HG02798 (cell line): ENCODE measurements at regions not wholly inside any gene's neighbourhood (a gene's known extent, or its start where the extent isn't known, plus 50 kb on each side); places are given as distances from the start of the nearest gene placed in this dataset.

Source experiments
- ATAC-seq: cut with Tn5 transposase; IDR thresholded peaks from one replicate; pipeline ENCODE4 v1.9.1; 2021; ENCODE audit warnings: mild to moderate bottlenecking; ENCODE audit not compliant: unreplicated experiment, poor library complexity

DNA sequence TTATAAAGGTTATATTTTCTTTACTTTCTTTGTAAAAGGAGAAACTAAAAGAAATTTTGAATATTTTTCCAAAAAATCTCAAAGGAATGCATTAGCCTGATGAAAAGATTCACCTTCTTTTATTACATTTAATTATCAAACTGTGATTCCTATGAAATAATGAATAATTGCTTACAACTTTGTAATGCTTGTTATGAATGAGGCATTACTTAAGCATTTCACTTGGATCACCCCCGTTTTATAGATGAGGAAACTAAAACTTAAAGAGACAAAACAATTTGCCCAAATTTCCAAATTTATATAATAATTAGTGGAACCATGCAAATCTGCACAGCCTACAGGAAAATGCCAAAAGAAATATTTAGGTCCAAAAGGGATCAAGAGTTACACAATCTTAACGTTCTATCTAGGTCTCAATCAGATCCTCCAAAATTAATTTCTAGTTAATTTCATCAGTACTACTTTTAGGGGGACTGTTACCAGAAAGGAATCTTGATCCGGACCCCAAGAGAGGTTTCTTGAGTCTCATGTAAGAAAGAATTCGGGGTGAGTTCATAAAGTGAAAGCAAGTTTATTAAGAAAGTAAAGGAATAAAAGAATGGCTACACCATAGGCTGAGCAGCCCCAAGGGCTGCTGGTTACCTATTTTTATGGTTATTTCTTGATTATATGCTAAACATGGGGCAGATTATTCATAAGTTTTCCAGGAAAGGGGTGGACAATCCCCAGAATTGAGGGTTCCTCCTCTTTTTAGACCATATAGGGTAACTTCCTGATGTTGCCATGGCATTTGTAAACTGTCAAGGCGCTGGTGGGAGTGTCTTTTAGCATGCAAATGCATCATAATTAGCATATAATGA is 288.0 kb downstream of the ADGB start:
- no peak for ATAC-seq

DNA sequence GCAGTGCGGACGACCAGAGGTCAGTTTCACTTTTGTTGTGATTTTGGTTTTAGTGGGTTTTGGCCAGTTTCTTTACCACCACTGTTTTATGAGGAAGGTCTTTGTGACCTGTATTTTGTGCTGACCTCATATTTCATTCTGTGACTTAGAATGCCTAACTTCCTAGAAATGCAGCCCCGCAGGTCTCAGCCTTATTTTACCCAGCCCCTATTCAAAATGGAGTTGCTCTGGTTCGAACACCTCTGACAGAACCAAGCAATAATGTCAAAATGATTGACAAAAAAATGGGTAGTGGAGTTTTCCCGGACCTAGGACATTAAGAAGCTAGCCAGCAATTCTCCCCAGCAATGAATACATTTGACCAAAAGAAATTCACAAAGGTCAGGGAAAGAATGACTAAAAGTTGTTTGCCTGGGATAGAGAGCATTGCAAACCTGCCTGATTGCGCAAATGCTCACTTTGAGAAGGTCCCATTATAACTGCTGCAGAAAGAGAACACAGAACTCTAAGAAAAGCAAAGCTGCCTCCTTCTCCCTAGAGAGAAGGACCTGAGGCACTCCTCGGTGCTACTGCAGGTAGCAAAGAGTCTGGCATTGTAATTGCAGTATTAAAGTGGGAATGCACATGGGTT is 288.8 kb downstream of the ADGB start:
- no peak for ATAC-seq

DNA sequence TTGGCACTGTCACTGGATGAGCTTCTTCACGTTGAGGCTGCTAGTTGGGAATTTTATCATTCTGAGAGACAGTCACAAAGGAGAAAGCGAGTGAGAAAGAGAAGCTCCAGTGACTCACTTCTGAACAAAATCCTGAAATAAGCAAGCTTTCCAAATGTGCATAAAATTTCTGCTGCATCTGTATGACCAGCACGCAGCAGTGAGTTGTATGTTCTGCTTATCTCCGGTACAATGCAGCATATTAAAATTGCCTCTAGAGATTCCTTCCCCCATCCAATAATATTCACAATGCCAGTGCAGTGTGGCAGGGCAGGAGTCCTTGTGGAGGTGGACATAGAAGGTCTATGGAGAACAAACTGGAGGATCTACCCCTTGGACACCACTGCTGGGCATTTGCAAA is 290.5 kb downstream of the ADGB start:
- no peak for ATAC-seq

DNA sequence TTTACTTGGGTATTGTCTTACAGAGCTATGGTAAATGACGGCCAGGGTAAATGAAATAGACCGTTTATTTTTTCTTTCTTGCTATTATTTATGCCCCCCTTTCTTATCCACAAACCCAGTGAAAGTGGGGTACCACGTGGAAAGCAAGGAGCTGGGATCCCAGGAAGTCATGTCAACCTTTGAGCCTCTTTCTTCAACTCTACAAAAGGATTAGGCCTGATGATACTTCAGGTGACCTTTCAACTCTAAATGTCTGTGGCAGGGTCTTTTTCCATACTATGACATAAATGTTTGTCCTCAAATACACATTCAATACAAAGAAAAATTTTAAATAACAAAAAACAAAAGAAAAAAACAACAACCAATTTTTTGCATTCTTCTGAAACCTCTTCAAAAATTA is 291.4 kb downstream of the ADGB start:
- ATAC-seq, result no peak

DNA sequence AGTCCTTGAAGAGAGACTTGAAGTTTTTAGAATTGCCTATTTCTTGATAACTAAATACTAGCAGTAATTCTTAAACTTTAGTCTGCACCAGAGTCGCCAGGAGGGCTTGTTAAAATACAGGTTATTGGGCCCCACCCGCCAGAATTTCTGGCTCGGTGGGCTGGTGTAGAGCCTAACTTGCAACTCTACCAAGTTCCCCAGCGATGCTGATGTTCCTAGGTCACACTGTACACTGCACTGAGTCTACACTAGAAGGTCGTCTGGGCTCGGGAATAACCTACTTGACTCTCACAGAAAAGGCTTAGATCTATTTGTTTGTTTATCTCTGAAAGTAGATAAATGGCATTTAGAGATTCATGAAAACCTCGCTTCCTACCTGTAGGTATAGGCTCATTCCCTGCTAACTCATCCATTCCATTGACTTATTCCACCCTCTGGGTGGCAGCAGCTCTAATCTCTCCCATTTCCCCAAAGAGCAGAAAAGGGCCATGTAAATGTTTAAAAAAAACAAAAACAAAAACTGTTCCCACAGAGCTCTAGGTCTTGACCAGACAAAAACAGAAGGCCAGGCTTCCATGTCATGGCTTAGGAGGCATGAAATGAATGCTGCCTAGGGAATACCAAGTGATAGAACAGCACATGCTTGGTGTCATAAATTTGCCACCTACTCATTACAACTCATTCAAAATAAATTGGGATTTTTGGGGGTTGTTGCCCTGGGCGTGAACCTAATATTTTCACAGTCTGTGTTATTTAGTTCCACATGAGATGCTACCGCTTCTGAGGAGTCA is 292.1 kb downstream of the ADGB start:
- ATAC-seq, result no peak

DNA sequence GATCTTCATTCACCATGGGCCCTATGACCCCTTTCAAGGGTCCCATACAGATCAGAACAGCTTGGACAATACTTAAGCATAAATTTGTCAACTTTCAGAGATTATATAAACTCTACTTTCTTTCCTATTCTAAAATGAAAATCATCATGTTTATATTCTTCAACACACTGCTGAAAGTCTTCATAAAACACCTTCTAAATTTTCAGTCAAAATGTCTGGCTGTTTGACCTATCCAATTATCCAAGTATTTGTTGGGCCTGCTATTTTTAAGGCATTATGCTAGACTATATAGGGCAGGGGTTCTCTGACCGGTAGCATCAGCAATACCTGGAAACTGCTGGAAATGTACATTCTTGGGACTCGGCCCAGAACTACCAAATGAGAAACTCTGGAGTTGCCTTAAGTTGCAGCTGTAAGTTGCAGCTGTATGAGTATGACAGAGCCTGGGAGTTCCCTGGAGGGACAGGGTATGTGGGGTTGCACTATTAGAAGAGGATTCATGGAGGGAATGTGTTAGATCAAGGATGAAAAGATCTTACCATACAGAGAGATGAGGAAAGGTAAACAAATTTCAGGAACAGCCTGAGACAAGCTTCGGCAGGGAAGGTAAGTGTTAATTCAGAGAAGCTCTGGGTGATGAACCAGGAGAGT is 293.0 kb downstream of the ADGB start:
- ATAC-seq, result no peak

DNA sequence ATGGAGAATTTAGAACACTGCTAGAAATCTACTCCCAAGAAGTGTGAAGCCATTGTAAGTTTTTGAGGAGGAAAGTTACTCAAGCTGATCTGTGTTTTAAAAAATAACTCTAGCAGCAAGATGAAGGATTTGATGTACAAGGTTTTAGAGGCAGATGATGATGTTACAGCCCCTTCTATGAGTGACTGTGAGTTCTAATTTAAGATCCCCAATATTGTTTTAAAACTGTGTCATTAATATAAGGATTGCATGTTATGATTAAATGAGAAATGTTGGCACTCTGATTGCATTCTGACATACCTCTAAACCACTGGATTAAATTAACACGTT is 293.5 kb downstream of the ADGB start:
- no peak for ATAC-seq

DNA sequence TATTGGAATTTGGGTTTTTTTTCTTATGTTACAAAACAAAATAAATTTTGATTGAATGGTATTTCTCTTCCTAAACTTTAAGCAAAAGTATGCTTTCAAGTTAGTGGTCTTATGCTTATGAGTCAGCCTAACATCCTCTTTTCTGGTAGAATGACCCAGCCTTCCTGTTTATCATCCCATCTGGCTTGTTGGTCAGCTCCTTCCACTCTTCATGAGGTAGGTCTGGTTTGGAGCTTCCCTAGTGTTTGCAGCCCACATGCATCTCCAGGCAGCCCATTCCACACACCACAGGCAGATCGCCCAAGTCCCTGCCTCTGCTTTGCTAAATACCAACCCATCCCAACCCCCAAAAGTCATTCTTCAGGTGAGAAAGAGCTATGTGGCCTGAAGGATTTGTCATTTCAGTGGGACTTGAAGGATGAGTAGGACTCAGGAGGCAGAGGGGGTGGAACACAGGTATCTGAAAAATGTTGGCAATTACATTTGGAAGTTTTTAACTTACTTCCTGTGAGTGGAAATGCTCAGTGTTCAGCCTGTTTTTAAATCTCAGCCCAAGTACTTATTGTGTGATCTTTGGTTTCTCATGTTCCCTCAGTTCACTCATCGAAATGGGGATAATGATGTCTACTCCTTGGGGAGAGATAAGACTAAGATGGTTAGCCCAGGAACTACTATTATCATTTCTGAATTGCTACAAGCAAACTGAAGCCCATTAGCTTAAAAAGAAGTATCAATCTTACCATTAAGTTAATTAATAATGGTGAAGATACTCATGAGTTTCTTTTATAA is 294.0 kb downstream of the ADGB start:
- ATAC-seq, result no peak

DNA sequence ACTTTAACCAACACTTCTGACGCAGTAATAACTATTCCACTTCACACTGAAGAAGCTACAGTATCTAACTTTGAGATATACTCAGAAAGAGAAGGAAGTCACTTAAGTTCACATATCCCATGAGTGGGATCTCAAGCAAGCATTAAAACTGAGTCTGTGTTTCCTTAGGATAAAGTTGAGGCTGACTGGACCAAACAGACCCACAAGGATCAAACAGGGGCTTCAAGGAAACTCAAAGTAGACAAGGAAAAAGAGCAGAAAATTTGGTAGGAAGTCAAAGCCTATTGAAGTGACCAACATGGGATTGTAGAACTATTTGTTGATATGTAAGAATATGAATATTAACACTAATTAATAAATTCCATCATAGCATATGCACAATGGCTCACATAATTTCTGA is 294.9 kb downstream of the ADGB start:
- ATAC-seq, result no peak

DNA sequence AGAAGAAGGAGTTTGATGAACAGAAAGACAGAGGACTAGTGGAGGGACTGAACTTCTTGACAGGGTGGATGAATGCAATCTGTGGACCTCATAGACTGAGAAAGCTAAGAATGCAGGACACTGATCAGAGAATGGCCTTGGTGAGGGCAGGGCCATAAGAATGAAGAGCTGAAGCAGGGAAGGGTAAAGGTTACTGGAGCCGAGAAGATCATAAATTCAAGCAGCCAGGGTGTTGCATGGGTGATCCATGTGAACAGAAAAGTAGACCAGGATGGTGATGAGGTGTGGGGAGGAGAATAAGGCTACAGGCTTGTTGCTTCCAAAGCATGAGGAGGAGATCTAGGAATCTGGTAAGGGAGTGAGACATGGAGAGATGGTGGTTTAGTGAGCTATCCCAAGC is 295.9 kb downstream of the ADGB start:
- no peak for ATAC-seq

DNA sequence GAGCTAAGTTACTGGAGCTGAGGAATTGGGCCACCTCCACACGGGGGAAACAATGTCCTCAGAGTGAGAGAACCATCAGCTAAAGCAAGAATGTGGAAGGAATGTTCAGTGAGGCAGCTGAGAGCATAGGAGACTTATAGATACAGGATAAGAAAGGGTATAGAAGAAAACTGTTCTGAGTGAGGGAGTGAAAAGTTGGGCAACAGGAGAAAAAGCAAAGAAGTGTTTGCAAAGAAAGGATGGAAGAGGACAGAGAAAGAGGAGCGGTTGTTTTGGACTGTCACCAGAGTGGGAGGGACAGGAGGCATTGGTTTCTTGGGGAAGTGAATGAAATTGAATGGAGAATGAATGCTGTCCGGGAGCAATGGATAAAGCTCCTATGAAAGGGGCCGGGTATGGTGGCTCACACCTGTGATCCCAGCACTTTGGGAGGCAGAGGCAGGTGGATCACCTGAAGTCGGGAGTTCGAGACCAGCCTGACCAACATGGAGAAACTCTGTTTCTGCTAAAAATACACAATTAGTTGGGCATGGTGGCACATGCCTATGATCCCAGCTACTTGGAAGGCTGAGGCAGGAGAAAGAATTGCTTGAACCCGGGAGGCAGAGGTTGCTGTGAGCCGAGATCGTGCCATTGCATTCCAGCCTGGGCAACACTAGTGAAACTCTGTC is 296.5 kb downstream of the ADGB start:
- ATAC-seq, result no peak

DNA sequence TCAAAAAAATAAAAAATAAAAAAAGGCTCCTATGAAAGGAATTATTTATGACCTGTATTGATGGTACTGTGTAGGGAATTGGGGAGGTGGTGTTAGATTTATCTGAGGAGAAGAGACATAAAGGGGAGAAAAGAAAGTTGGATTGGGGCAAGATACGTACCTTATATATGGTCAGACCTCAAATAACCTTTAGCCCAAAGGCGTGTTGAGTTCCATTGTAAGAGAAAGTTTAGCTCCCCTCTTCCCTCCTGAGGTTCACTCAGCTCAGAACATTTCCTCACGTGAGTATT is 296.9 kb downstream of the ADGB start:
- ATAC-seq, result no peak

DNA sequence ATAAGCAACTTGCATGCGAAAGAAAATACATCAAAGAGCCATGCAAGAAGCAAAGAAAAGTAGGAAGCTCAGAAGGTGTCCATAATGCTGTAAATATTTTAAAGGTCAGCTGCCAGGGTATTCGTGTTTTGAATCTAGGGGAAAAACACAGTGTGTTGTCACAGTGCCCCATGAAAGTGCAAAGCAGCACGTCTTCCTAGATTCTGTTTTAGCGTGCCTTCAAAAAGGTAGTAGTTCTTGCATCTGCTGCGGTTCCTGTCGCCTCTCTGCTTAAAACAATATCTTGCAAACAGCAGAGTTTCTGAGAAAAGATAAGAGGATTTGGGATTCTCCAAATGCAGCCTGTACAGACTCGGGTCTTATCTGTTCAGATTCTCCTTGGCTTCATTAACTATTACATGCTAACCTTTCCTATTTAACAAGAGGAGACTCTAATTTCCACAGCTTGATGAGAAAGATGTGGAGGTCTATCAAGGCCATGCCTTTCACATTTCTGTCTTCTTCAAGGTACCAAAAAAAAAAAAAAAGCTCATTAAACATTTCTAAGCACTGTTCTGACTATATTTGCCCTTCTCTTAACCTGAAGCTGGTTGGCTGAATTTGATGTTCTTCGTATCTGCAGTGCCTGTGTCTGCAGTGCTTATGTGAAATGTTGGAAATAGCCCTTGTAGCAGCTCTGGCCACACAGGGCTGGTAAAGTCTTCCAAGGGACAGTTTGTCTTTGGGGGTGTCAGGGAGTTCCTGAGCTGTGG is 297.5 kb downstream of the ADGB start:
- no peak for ATAC-seq

DNA sequence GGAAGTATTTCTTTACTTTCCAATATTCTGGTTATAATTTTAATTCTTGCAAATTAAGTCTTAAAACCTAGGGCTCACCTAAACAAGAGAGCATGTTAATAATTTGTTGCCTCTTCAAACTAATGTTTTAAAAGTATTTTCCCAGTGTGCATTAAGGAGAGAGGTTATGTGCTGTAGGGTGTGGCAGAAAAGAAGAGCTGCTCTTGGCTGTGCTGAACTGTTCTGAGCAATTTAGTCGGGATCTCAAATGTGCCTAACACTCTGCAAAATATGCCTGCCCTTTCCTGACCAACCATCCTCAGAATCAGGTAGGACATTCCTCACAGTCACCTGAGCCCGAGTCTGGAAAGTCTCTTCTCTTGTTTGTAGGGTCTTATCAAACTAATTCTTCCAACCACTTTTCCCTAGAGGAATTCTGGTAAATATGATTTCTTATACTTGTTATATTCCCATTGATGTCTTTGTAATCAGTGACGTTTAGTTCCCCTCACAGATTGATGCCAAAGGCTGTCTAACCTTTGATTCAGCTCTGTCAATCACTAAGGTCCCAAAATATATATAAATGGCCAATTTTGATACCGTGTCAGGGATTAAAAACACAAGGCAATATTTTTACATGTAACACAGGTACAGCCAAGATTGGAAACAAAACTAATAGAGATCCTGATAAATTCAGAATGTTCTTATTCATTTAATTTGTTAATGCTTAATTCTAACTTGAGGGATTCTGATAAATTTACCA is 298.4 kb downstream of the ADGB start:
- no peak for ATAC-seq

DNA sequence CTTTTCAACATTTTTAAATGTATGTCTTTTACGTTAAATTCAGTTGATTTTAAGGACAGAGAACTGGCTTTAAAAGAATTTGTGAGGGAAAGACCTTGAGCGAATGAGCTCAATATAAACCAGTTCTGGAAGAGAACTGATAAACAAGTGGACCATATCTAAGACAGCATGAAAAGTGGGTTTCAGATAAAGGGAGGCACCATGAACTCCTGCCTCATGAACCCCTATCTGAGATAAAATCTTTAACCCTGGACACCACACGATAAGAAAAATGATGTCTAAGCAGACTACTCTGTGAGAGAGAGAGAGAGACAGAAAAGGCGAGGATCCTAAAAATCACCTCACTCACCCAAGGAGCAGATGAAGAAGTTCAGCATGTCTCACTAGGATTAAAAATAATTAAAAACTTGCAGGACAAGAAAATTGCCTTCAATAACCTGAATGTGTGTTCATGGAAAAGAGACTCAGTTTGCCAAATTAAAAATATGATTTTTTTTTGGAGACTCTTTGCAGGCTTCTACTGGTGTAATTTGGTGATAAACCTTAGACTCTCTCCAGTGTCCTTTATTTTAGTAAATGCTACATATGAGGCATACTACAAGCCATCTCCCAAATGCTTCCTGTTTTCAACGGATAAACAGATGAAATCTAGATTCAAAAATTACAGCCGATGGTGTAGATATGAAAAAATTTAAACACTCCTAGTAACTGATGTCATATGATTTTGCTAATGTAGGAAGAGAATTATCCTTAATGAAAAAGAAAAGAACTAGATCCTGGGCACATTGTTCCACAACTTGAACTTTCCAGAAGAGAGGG is 299.5 kb downstream of the ADGB start:
- no peak for ATAC-seq

DNA sequence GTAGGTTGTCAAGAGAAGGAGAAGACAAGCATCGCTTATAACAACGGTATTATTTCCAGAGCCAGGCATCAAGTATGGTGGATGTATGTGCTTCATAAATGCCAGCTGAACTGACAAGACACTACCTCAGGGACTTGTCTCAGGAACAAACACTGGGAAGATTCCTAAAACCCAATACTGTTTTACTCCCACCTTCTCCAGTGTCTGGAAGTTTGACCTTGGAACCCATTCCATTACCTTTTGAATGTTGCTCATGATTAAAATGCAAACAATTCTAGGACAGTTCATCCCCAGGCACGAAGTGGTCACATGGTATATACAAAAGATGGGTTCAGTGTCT is 300.1 kb downstream of the ADGB start:
- no peak for ATAC-seq

DNA sequence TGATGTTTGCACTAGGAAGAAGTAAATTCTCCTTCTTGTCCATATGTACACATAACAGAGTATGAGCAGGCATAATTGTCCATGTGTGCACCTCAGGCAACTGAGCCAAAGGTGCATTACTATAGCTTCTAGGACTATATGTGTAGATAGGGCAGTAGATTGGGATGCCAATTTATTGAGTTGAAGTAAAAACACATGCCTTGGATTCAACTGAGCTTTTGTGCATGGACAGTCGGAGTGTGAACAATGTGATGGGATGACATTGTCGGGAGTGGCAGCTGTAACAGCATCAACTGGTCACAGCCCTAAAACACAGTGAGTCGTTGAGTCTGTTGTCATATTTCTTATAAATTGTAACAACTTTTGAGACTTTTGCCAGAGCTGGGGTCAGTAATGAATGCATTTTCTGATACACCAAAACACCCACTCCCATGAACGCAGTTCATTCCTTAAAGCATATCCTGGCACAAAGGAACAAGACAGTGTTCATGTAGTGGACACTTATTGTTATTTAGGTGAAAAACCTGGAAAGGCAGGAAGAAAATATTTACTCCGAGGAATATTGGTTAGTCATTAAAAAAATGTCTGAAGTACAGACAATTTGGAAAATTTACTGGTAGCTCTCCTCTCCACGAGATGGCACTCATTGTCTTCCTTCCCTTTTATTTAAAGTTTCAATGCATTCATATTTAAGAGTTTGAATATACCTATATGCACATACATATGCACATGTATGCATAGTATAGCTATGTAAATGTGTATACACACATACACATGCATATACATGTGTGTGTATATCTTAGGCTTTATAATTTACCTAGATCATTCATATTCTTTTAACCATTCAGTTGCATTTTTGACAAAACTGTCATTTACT is 302.0 kb upstream of the STXBP5 start:
- no peak for ATAC-seq
